Neural progenitor cell (in vitro differentiated cells): ENCODE measurements at regions not wholly inside any gene's neighbourhood (a gene's known extent, or its start where the extent isn't known, plus 50 kb on each side); places are given as distances from the start of the nearest gene placed in this dataset.

Source experiments
- DNase-seq: peaks from one replicate; pipeline ENCODE4 v3.0.0-alpha.2; 2016; ENCODE audit warnings: low spot score
- H2AFZ ChIP-seq: fragments of 200-600 bp; sonication (generic); replicated peaks from 2 replicates; pipeline ENCODE4 v1.6.1; 2016; ENCODE audit warnings: antibody characterized with exemption
- H3F3A ChIP-seq: fragments of 200-600 bp; sonication (generic); 2 replicates; pipeline ENCODE4 v1.6.1; 2016; ENCODE audit warnings: antibody characterized with exemption, low read depth
- H3K27ac ChIP-seq: fragments of 200-600 bp; sonication (generic); 2 replicates; pipeline ENCODE4 v1.5.1; 2016; ENCODE audit warnings: mild to moderate bottlenecking
- H3K27me3 ChIP-seq: fragments of 200-600 bp; sonication (generic); 2 replicates; pipeline ENCODE4 v1.6.1; 2016; ENCODE audit warnings: mild to moderate bottlenecking, moderate library complexity
- H3K36me3 ChIP-seq: fragments of 200-600 bp; sonication (generic); 2 replicates; pipeline ENCODE4 v1.5.1; 2016
- H3K4me1 ChIP-seq: fragments of 200-600 bp; sonication (generic); 2 replicates; pipeline ENCODE4 v1.6.1; 2016; ENCODE audit warnings: mixed run types
- H3K4me2 ChIP-seq: fragments of 200-600 bp; sonication (generic); 2 replicates; pipeline ENCODE4 v1.6.1; 2016
- H3K4me3 ChIP-seq: fragments of 200-600 bp; sonication (generic); 2 replicates; pipeline ENCODE4 v1.5.1; 2016
- H3K79me2 ChIP-seq: fragments of 200-600 bp; sonication (generic); 2 replicates; pipeline ENCODE4 v1.6.1; 2016; ENCODE audit warnings: low read depth
- H3K9ac ChIP-seq: fragments of 200-600 bp; sonication (generic); 2 replicates; pipeline ENCODE4 v1.6.1; 2016
- H3K9me3 ChIP-seq: fragments of 200-600 bp; sonication (generic); 2 replicates; pipeline ENCODE4 v1.5.1; 2016; ENCODE audit warnings: low read depth
- H4K20me1 ChIP-seq: fragments of 200-600 bp; sonication (generic); 2 replicates; pipeline ENCODE4 v1.6.1; 2016; ENCODE audit warnings: low read depth
- H3K27ac Mint-ChIP-seq: 3 replicates; pipeline ENCODE4 v1.8.0; 2021; ENCODE audit warnings: mixed read lengths
- H3K27me3 Mint-ChIP-seq: 2 replicates; pipeline ENCODE4 v1.8.0; 2022; ENCODE audit warnings: low read depth, mild to moderate bottlenecking, inconsistent platforms, moderate library complexity, mixed read lengths; ENCODE audit not compliant: insufficient read depth
- H3K36me3 Mint-ChIP-seq: 3 replicates; pipeline ENCODE4 v1.8.0; 2021; ENCODE audit warnings: mixed read lengths
- H3K4me1 Mint-ChIP-seq: 3 replicates; pipeline ENCODE4 v1.8.0; 2021; ENCODE audit warnings: mixed read lengths
- H3K4me3 Mint-ChIP-seq: 3 replicates; pipeline ENCODE4 v1.8.0; 2021; ENCODE audit warnings: mild to moderate bottlenecking, moderate library complexity, mixed read lengths
- H3K9me3 Mint-ChIP-seq: 3 replicates; pipeline ENCODE4 v1.8.0; 2020; ENCODE audit warnings: mixed read lengths
- CTCF ChIP-seq: fragments of 200-600 bp; sonication (generic); IDR thresholded peaks from 2 replicates; pipeline ENCODE4 v1.5.1; 2017; ENCODE audit warnings: antibody characterized with exemption, mild to moderate bottlenecking
- EZH2 ChIP-seq: fragments of 200-600 bp; sonication (generic); IDR thresholded peaks from 2 replicates; pipeline ENCODE4 v1.6.1; 2017; ENCODE audit warnings: antibody characterized with exemption, mild to moderate bottlenecking, moderate library complexity
- EZH2phosphoT487 ChIP-seq: fragments of 200-600 bp; sonication (generic); IDR thresholded peaks from 2 replicates; pipeline ENCODE4 v1.6.1; 2017; ENCODE audit warnings: antibody characterized with exemption

- TF ChIP-seq EZH2phosphoT487, result no peak
- no peak for TF ChIP-seq EZH2
- TF ChIP-seq CTCF, result no peak
- Mint-ChIP-seq H3K9me3 (peaks cover 3% of the 10 kb centered on the region), H3K27me3 (peaks cover under 1% of the 10 kb centered on the region), H3K4me1 (no peaks in the 10 kb centered on the region), H3K36me3 (no peaks in the 10 kb centered on the region), H3K4me3 (no peak overlapping the region), H3K27ac (no peak overlapping the region)
- no peak for DNase-seq
- Histone ChIP-seq H3K27ac (no peak overlapping the region), H3K4me2 (no peak overlapping the region), H3K79me2 (no peaks in the 10 kb centered on the region), H2AFZ (no peak overlapping the region), H3K4me1 (no peaks in the 10 kb centered on the region), H3K9me3 (no peaks in the 10 kb centered on the region), H3K9ac (no peak overlapping the region), H3K27me3 (no peaks in the 10 kb centered on the region), H3F3A (no peaks in the 10 kb centered on the region), H3K36me3 (no peaks in the 10 kb centered on the region), H3K4me3 (no peak overlapping the region), H4K20me1 (no peaks in the 10 kb centered on the region)
Observed at GRCh38 chr12:47378907-47379306, 299.1 kb upstream of the AMIGO2 start.

DNA sequence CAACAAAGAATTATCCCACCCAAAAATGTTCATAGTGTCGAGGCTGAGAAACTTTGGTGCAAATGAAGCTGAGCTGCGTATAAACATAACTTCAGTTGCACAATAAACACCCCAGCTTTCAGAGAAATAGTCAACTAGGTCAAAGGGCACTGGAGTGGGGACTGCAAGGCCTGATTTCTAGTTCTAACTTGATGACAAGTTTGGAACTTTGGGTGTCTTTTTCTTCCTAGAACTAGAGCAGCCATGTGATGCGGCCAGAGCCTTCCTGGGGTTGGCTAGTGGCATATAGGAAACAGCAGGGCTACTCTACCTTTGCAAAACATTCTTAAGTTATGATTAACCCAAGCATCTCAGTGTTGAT lies 298.4 kb upstream of the AMIGO2 start:
- H3K27ac Mint-ChIP-seq, result no peak overlapping the region

DNA sequence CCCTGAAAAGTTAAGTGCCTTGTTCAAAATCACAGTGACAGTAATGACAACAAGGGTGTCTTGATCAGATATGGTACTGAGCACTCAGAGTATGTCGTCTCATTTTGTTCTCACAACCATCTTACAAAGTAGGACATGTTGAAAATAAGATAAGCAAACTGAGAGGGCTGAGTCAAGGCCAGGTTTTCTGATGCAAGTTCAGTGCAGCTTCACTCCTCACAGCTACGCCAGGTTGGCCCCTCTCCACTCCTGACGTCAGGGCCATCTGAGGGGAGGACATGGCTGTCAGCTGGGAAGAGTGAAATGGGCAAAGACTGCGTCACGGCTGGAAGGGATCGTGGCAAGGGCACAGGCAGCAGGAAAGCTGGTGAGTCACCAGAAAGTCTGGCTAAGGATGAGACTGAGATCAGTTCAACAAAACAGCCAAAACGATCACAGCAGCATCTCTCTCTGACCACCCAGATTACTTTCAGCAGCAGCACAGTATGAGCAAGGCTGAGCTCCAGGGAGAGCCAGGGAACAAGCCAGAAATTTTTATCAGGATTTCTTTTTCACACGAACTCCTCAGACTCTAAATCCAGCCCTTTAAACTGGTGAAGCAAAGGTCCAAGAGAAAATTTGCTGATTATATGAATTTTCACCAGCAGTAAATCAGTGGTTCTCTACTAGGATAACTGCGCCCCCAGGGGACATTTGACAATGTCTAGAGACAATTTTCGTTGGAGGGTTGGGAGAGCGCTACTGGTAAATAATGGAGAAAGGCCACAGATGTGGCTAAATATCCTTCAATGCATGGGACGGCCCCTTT lies 297.9 kb upstream of the AMIGO2 start:
- Mint-ChIP-seq H3K9me3 (peaks cover 3% of the 10 kb centered on the region), H3K27me3 (peaks cover 3% of the 10 kb centered on the region), H3K4me3 (no peak overlapping the region), H3K27ac (no peak overlapping the region), H3K36me3 (no peaks in the 10 kb centered on the region), H3K4me1 (no peaks in the 10 kb centered on the region)
- Histone ChIP-seq H3K36me3 (no peaks in the 10 kb centered on the region), H3K4me1 (no peaks in the 10 kb centered on the region), H3K4me2 (no peak overlapping the region), H3K9me3 (no peaks in the 10 kb centered on the region), H3K27ac (no peak overlapping the region), H3K4me3 (no peak overlapping the region), H2AFZ (no peak overlapping the region), H3F3A (no peaks in the 10 kb centered on the region), H3K79me2 (no peaks in the 10 kb centered on the region), H4K20me1 (no peaks in the 10 kb centered on the region), H3K27me3 (no peaks in the 10 kb centered on the region), H3K9ac (no peak overlapping the region)
- TF ChIP-seq EZH2phosphoT487 (no peak), CTCF (no peak), EZH2 (no peak)
- no peak for DNase-seq

More for the DNA sequence above, 298.4 kb upstream of the AMIGO2 start:
- Histone ChIP-seq H3K9me3 (no peaks in the 10 kb centered on the region), H3F3A (no peaks in the 10 kb centered on the region), H3K4me1 (no peaks in the 10 kb centered on the region), H3K27me3 (no peaks in the 10 kb centered on the region), H3K4me2 (no peak overlapping the region), H3K36me3 (no peaks in the 10 kb centered on the region), H3K27ac (no peak overlapping the region), H2AFZ (no peak overlapping the region), H3K4me3 (no peak overlapping the region), H4K20me1 (no peaks in the 10 kb centered on the region), H3K79me2 (no peaks in the 10 kb centered on the region), H3K9ac (no peak overlapping the region)
- Mint-ChIP-seq H3K4me1 (no peaks in the 10 kb centered on the region), H3K4me3 (no peak overlapping the region), H3K27me3 (peaks cover 3% of the 10 kb centered on the region), H3K9me3 (peaks cover 3% of the 10 kb centered on the region), H3K36me3 (no peaks in the 10 kb centered on the region)
- no peak for DNase-seq
- TF ChIP-seq EZH2, result no peak
- TF ChIP-seq CTCF, result no peak
- TF ChIP-seq EZH2phosphoT487, result no peak
